ENCODE measurements at regions not wholly inside any gene's neighbourhood (a gene's known extent, or its start where the extent isn't known, plus 50 kb on each side); places are given as distances from the start of the nearest gene placed in this dataset.
"Not testable (repeated sequence)": the region's sequence is repeated elsewhere in the genome, so short reads cannot be mapped to it uniquely, and the experiment has no call there.

- no peak for DNase-seq (ENCODE audit: low spot score)
Observed at GRCh38 chr7:156384706-156385105, 255.9 kb upstream of the RNF32 start.

DNA sequence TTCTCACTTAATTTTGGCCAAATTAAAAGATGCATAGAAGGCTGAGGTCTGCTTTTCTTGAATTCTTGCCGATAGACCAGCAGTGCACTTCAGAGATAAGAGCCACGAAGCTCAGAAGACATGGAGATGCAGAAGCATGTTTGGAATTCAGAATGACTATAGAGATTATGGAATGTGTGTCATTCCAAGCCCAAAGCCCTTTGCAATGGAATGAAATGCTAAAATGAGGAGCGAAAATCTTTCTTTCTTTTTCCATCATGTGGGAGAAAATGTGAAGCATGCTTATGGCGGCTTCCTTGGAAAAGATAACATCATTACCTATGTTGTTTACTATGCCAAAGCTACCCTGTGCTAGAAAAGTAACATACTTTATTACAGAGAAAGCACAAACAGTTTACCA is 257.0 kb upstream of the RNF32 start:
- no peak for DNase-seq (ENCODE audit: low spot score)

DNA sequence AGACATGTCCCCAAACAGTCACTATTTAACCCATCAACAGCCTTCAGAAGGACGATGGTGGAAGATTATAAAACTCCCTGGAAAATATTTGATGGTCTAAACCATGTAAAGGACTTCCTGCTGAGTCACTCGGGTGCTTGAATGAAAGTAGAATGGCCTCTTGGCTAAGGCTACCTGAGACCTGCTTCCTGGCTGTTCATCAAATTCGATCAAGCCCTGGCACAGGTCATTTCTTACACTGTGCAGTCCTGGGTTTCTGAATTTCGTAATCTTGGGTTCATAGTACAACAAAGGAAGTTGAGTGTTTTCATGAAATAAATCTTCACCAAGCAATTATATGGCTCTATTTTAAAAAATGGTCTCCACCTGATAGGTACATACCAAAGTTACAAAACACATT is 260.3 kb upstream of the RNF32 start:
- DNase-seq (ENCODE audit: low spot score): no peak

- DNase-seq (ENCODE audit: low spot score): no peak
Observed at GRCh38 chr7:156379324-156380070, 261.1 kb upstream of the RNF32 start.

DNA sequence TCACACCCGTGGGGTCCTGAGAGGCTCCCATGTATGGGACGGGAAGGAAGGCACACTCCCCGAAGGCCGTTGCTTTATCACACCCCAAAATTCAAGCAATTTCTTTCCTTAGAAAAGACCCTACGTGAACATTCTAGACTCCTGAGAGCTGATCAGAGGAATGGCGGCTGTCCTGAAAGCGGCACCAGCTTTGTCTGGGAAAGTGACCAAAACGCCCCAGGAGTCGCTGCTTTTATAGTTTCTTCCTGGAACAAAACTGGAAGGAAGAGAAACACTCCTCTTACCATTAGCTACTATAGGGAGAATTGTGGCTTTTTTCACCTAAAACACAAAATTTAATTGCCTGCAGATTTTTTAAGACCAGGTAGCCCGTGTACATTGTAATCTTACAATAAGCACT is 261.8 kb upstream of the RNF32 start:
- DNase-seq (ENCODE audit: low spot score): no peak

DNA sequence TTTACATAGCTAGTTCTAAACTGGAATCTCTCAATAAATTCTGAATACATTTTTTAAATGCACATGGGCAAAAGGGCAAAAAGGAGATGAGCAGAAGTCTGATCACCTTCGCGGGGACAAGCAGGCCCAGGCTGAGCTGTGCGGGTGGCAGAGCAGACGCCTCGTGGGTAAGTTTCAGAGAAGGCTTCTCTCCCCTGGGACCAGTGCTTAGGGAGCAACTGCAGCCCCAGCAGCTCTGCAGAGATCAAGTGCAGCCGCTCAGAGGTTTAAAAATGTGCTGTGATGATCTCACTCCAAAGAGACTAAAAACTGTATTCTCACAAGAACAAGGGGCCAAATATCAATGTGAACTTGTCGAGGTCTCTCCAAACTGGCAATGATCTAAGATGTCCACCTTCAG is 264.3 kb upstream of the RNF32 start:
- DNase-seq (ENCODE audit: low spot score): no peak

- DNase-seq (ENCODE audit: low spot score): no peak
Observed at GRCh38 chr7:156374335-156374734, 266.2 kb upstream of the RNF32 start.

- not testable (repeated sequence) for DNase-seq (ENCODE audit: low spot score)
Observed at GRCh38 chr7:156369929-156370328, 270.6 kb upstream of the RNF32 start.

DNA sequence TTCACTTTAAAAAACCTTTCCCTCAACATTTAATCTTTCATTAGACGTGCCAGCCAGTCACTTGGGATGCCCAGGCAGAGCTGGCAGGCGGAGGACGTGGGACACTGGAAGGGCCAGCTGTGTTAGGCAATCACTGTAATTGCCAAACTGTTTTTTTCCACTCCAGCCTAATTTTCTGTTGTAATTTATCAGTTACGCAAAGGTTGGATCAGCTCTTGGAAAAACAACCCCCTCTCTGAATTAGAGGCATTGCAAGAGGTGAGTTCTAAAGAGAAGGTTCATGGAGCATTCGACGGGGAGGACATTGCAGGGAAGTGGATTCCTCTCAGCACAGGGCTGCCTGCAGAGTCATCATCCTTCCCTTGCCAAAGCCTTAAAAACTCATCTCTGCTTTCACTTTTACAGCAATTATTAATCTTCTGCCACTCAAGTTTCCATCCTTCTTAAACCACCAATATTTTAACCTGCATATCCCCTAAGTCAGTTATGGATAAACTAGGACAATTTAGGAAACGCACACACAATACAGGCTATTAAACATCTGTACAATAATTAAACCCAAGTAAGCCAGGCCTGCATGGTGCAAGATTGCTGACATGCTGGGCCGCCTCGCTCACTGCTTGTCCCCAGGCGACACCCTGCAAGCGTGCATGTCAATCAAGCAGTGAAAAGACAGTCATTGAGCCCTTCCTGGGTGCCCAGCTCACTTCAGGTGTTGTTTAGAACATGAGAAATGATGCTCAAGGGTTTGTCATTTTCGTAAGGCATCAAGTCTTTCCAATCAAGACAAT is 272.3 kb upstream of the RNF32 start:
- no peak for DNase-seq (ENCODE audit: low spot score)

DNA sequence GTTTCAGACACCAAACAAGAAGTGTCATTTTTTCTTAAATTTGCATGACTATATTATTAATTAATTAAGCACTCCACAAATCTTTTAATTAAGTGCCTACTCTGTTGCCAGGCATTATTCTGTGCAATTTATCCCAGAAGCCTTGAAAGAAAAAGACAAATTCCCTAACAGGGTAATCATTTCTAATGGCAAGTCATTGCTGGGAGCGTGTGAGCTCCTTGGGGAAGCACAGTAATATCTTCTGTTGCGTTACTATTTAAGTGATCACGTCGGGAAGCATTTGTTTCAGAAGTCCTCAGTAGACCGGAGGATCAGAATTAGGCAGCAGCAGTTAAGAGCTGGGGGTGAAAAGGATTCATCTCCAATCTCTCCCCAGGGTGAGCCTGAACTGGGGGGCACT is 276.8 kb upstream of the RNF32 start:
- no peak for DNase-seq (ENCODE audit: low spot score)

GRCh38 chr7:156360835-156361234 is 279.7 kb upstream of the RNF32 start:
- no peak for DNase-seq (ENCODE audit: low spot score)

GRCh38 chr7:156356551-156356950 is 284.0 kb upstream of the RNF32 start:
- no peak for DNase-seq (ENCODE audit: low spot score)

- no peak for DNase-seq (ENCODE audit: low spot score)
Observed at GRCh38 chr7:156353352-156353751, 287.2 kb upstream of the RNF32 start.

- not testable (repeated sequence) for DNase-seq (ENCODE audit: low spot score)
Observed at GRCh38 chr7:156347703-156348248, 292.8 kb upstream of the RNF32 start.

- no peak for DNase-seq (ENCODE audit: low spot score)
Observed at GRCh38 chr7:156347132-156347531, 293.4 kb upstream of the RNF32 start.

- no peak for DNase-seq (ENCODE audit: low spot score)
Observed at GRCh38 chr7:156344595-156344994, 296.0 kb upstream of the RNF32 start.

DNA sequence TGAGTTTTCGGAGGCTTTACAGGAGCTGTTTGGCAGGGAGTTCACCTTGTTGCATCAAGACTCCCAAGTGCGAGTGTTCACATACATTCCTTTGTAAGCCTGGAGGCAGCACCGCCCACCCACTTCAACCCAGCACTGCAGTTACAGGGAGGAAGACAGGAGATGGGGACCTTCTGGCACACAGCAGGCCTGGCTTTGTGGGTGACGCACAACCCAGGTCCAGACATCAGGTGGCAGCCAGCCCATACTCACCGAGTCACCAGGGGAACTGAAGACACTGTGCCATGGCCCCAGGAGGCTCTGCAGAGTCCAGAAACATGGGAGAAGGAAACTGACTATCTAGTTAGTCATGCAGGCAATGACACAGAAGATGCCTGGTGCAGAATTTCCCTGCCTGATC is 305.9 kb upstream of the RNF32 start:
- DNase-seq (ENCODE audit: low spot score): no peak

DNA sequence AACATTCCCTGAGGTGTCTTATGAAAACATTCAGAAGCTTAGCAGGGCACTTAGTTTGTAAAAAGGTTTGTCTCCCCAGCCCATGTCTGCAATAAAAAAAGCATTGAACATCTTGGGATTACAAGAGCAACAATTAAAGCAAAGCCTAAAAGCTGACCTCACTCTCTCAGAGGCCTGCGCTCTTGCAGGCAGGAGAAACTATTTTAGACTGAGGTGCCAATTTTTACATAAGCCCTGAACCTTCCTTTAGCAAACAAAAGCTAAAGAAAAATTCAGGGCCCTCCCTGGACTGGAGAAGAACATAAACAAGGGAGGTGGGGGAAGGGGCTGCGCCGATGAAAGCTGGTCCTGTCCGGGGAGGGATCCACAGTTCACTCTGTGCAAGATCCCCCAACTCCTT is 312.7 kb upstream of the RNF32 start:
- no peak for DNase-seq (ENCODE audit: low spot score)

- DNase-seq (ENCODE audit: low spot score): no peak
Observed at GRCh38 chr7:156327474-156327873, 313.1 kb upstream of the RNF32 start.

GRCh38 chr7:156324201-156324600 is 316.4 kb upstream of the RNF32 start:
- no peak for DNase-seq (ENCODE audit: low spot score)

DNA sequence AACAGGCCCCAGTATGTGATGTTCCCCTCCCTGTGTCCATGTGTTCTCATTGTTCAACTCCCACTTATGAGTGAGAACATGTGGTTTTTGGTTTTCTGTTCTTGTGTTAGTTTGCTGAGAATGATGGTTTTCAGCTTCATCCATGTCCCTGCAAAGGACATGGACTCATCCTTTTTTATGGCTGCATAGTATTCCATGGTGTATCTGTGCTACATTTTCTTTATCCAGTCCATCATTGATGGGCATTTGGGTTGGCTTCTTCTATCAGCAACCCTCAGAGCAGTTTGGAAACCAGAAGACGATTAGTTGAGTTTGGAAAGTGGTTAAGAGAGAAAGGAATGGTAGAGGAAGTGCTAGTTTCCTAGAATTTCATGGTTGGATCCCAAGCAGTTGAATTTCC is 319.1 kb upstream of the RNF32 start:
- not testable (repeated sequence) for DNase-seq (ENCODE audit: low spot score)

- DNase-seq (ENCODE audit: low spot score): no peak
Observed at GRCh38 chr7:156318926-156319325, 321.6 kb upstream of the RNF32 start.

DNA sequence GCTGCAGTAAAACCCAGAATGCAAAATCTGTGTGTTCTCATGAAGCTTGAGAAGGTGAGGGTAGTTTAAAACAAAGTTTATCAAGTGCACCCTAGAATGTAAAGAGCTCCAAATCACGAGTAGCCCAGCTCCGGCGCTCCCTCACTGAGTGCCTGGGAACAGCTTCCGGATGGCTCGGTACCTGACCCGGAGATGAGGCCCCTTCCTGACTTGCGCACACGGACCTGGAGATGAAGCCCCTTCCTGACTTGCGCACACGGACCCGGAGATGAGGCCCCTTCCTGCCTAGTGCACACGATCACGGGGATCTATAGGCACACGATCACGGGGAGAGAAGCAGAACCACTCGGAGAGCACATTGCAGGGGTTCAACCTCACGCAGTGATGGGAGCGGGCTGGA is 322.1 kb upstream of the RNF32 start:
- DNase-seq (ENCODE audit: low spot score): no peak
